Nephron progenitor cell (in vitro differentiated cells): ENCODE measurements at regions not wholly inside any gene's neighbourhood (a gene's known extent, or its start where the extent isn't known, plus 50 kb on each side); places are given as distances from the start of the nearest gene placed in this dataset.
A peak's percentile ranks its signal among the peaks of the same experiment; 100 is the strongest.
"Not testable (repeated sequence)": the region's sequence is repeated elsewhere in the genome, so short reads cannot be mapped to it uniquely, and the experiment has no call there.

Experiments
- DNase-seq: peaks from one replicate; pipeline ENCODE4 v3.0.0; 2021
- H3K27ac Mint-ChIP-seq: 2 replicates; pipeline ENCODE4 v1.8.0; 2021; ENCODE audit warnings: mild to moderate bottlenecking, moderate library complexity, mixed read lengths
- H3K27me3 Mint-ChIP-seq: 2 replicates; pipeline ENCODE4 v1.8.0; 2021; ENCODE audit warnings: mild to moderate bottlenecking, low read depth, mixed read lengths; ENCODE audit not compliant: poor library complexity
- H3K36me3 Mint-ChIP-seq: 2 replicates; pipeline ENCODE4 v1.8.0; 2021; ENCODE audit warnings: low read depth, mixed read lengths
- H3K4me1 Mint-ChIP-seq: 2 replicates; pipeline ENCODE4 v1.8.0; 2021; ENCODE audit warnings: mixed read lengths
- H3K4me3 Mint-ChIP-seq: 2 replicates; pipeline ENCODE4 v1.8.0; 2021; ENCODE audit warnings: mild to moderate bottlenecking, moderate library complexity, mixed read lengths
- H3K9me3 Mint-ChIP-seq: 2 replicates; pipeline ENCODE4 v1.8.0; 2021; ENCODE audit warnings: mild to moderate bottlenecking, moderate library complexity, mixed read lengths
- CTCF ChIP-seq: fragments of 200-600 bp; sonication (generic); IDR thresholded peaks from 2 replicates; pipeline ENCODE4 v1.5.0; 2021; ENCODE audit warnings: antibody characterized with exemption

GRCh38 chr5:110268985-110269384, 457.5 kb downstream of the TMEM232 start:
- TF ChIP-seq CTCF, result no peak
- no peaks in the 10 kb centered on the region for H3K4me1 Mint-ChIP-seq
- peaks cover 4% of the 10 kb centered on the region for H3K27me3 Mint-ChIP-seq
- H3K4me3 Mint-ChIP-seq, result no peak overlapping the region
- H3K27ac Mint-ChIP-seq, result no peak overlapping the region
- no peaks in the 10 kb centered on the region for H3K36me3 Mint-ChIP-seq
- H3K9me3 Mint-ChIP-seq, result no peaks in the 10 kb centered on the region
- no peak for DNase-seq

GRCh38 chr5:110269478-110270142, 456.9 kb downstream of the TMEM232 start:
- Mint-ChIP-seq H3K4me3 (no peak overlapping the region), H3K4me1 (no peaks in the 10 kb centered on the region), H3K36me3 (no peaks in the 10 kb centered on the region), H3K9me3 (no peaks in the 10 kb centered on the region), H3K27me3 (peaks cover 4% of the 10 kb centered on the region), H3K27ac (no peak overlapping the region)
- DNase-seq, result no peak
- no peak for TF ChIP-seq CTCF

GRCh38 chr5:110275878-110276277, 450.6 kb downstream of the TMEM232 start:
- TF ChIP-seq CTCF, result no peak
- Mint-ChIP-seq H3K27me3 (no peaks in the 10 kb centered on the region), H3K9me3 (peaks cover 46% of the 10 kb centered on the region), H3K4me1 (no peaks in the 10 kb centered on the region), H3K4me3 (no peak overlapping the region), H3K27ac (no peak overlapping the region), H3K36me3 (no peaks in the 10 kb centered on the region)
- no peak for DNase-seq

- H3K4me3 Mint-ChIP-seq, H3K27ac Mint-ChIP-seq, H3K27me3 Mint-ChIP-seq, H3K36me3 Mint-ChIP-seq, DNase-seq, H3K4me1 Mint-ChIP-seq: not testable (repeated sequence)
- peaks cover 72% of the 10 kb centered on the region for H3K9me3 Mint-ChIP-seq
Measured at GRCh38 chr5:110278449-110278848, 448.0 kb downstream of the TMEM232 start.

- DNase-seq, H3K4me3 Mint-ChIP-seq, H3K27me3 Mint-ChIP-seq, H3K4me1 Mint-ChIP-seq, H3K27ac Mint-ChIP-seq: not testable (repeated sequence)
- Mint-ChIP-seq H3K36me3 (peaks cover 19% of the 10 kb centered on the region), H3K9me3 (peaks cover 75% of the 10 kb centered on the region)
Measured at GRCh38 chr5:110284121-110284520, 442.4 kb downstream of the TMEM232 start.

GRCh38 chr5:110288766-110289511, 437.5 kb downstream of the TMEM232 start:
- Mint-ChIP-seq H3K9me3 (peaks cover 33% of the 10 kb centered on the region), H3K36me3 (peaks cover 13% of the 10 kb centered on the region), H3K4me1 (peaks cover 18% of the 10 kb centered on the region), H3K4me3 (no peak overlapping the region), H3K27ac (no peak overlapping the region), H3K27me3 (no peaks in the 10 kb centered on the region)
- no peak for TF ChIP-seq CTCF
- no peak for DNase-seq

- TF ChIP-seq CTCF, result no peak
- H3K9me3 Mint-ChIP-seq, result peaks cover 28% of the 10 kb centered on the region
- H3K4me1 Mint-ChIP-seq, result peaks cover 18% of the 10 kb centered on the region
- H3K4me3 Mint-ChIP-seq, result no peak overlapping the region
- H3K27ac Mint-ChIP-seq, result peak overlapping the region; percentile 46
- H3K27me3 Mint-ChIP-seq, result no peaks in the 10 kb centered on the region
- peaks cover 12% of the 10 kb centered on the region for H3K36me3 Mint-ChIP-seq
- DNase-seq, result no peak
Measured at GRCh38 chr5:110289512-110289810, 437.0 kb downstream of the TMEM232 start.
